Type B pancreatic cell (in vitro differentiated cells): ENCODE measurements at regions not wholly inside any gene's neighbourhood (a gene's known extent, or its start where the extent isn't known, plus 50 kb on each side); places are given as distances from the start of the nearest gene placed in this dataset.
"Not testable (repeated sequence)": the region's sequence is repeated elsewhere in the genome, so short reads cannot be mapped to it uniquely, and the experiment has no call there.

ENCODE experiments used
- DNase-seq: peaks from one replicate; pipeline ENCODE4 v3.0.0; 2021; ENCODE audit warnings: mixed read lengths; ENCODE audit not compliant: unreplicated experiment; ENCODE audit errors: extremely low spot score
- H3K27ac Mint-ChIP-seq: 2 replicates; pipeline ENCODE4 v1.8.0; 2021; ENCODE audit warnings: mild to moderate bottlenecking, mixed read lengths
- H3K27me3 Mint-ChIP-seq: 2 replicates; pipeline ENCODE4 v1.8.0; 2021; ENCODE audit warnings: mixed read lengths
- H3K36me3 Mint-ChIP-seq: 2 replicates; pipeline ENCODE4 v1.8.0; 2021; ENCODE audit warnings: mixed read lengths
- H3K4me1 Mint-ChIP-seq: one replicate; pipeline ENCODE4 v1.8.0; 2021; ENCODE audit warnings: mixed read lengths; ENCODE audit not compliant: unreplicated experiment
- H3K4me3 Mint-ChIP-seq: 2 replicates; pipeline ENCODE4 v1.8.0; 2021; ENCODE audit warnings: mild to moderate bottlenecking, mixed read lengths
- H3K9me3 Mint-ChIP-seq: 2 replicates; pipeline ENCODE4 v1.8.0; 2021; ENCODE audit warnings: mixed read lengths
- TF ChIP-seq, protein P1 (sequence below): fragments of 200-600 bp; sonication (generic); conservative IDR thresholded peaks from 2 replicates; pipeline ENCODE4 v1.5.0; 2021; ENCODE audit warnings: antibody characterized with exemption, mild to moderate bottlenecking

- H3K4me3 Mint-ChIP-seq, result peak overlapping the region; percentile 73
- peaks cover 89% of the 10 kb centered on the region for H3K27me3 Mint-ChIP-seq
- DNase-seq, result no peak
- no peaks in the 10 kb centered on the region for H3K9me3 Mint-ChIP-seq
- H3K36me3 Mint-ChIP-seq, result no peaks in the 10 kb centered on the region
- no peak overlapping the region for H3K27ac Mint-ChIP-seq
- H3K4me1 Mint-ChIP-seq, result peaks cover 15% of the 10 kb centered on the region
- TF ChIP-seq, protein P1, sequence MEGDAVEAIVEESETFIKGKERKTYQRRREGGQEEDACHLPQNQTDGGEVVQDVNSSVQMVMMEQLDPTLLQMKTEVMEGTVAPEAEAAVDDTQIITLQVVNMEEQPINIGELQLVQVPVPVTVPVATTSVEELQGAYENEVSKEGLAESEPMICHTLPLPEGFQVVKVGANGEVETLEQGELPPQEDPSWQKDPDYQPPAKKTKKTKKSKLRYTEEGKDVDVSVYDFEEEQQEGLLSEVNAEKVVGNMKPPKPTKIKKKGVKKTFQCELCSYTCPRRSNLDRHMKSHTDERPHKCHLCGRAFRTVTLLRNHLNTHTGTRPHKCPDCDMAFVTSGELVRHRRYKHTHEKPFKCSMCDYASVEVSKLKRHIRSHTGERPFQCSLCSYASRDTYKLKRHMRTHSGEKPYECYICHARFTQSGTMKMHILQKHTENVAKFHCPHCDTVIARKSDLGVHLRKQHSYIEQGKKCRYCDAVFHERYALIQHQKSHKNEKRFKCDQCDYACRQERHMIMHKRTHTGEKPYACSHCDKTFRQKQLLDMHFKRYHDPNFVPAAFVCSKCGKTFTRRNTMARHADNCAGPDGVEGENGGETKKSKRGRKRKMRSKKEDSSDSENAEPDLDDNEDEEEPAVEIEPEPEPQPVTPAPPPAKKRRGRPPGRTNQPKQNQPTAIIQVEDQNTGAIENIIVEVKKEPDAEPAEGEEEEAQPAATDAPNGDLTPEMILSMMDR, result no peak
Observed at GRCh38 chr20:25864326-25864962, 167.8 kb upstream of the ZNF337 start.

DNA sequence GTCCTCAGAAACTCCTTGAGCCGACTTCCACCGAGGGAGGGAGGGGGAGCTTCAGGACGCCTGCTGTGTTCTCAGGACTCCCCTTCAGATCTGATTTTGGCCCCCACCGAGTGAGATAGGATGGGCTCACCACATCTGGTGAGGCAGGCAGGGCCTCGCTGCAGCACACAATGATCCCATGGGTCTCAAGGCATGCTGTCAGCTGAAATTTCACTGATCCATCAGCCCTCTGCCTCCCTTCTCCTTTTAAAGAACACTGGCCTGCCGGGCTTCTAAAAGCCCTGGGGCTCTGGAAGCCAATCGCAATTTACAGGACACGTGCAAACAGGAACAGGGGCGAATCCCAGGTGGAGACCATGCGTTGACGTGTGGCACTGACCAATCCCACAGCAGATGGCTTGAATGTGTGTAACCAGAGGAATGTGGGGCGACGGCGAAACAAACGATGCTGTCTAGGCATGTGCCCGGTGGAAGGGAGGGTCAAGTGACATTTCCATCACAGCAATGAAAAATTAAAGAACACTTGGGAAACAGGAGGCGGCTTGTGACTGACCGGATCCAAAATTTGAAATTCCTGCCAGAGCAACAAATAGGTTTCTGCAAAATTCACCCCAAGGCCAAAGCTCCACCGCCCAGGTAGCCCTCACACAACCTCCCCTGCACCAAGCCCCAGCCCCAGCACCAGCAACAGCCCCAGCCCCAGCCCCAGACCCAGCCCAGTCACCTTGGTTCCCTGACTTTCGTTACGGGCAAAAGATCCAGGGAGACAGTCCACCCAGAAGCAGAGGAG is 167.1 kb upstream of the ZNF337 start:
- no peaks in the 10 kb centered on the region for H3K36me3 Mint-ChIP-seq
- peak overlapping the region; percentile 88 for H3K4me3 Mint-ChIP-seq
- H3K9me3 Mint-ChIP-seq, result no peaks in the 10 kb centered on the region
- H3K4me1 Mint-ChIP-seq, result peaks cover 15% of the 10 kb centered on the region
- TF ChIP-seq, protein P1, result no peak
- peak overlapping the region; percentile 62 for H3K27ac Mint-ChIP-seq
- DNase-seq, result no peak
- H3K27me3 Mint-ChIP-seq, result peaks cover 89% of the 10 kb centered on the region

DNA sequence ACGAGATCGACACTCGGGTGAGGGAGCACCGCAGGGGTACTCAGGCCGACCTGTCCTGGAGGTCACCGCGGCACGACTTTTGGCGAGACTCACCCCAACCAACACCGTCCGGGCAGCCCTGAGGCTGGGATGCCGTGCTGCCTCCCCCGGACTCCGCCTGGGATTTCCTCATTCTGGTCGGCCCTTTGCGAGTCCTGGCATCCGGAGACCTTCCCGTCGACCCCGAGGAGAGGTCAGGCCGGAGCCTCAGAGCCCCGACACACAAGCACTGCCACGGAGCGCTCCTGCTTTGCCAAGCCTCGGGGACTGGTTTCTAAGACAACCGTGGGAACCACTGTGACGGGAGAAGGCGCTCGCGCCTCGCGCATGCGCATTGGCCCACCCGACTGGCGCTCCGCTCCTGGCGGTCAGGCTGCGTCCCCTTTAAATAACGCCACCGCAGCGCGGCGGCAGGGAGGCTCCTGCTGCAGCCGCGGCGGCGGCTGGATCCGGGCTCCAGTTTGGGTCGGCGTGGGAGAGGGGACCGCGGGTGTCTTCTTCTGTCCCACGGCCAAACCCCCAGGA is 166.4 kb upstream of the ZNF337 start:
- H3K36me3 Mint-ChIP-seq, H3K9me3 Mint-ChIP-seq: not testable (repeated sequence)
- Mint-ChIP-seq H3K4me1 (peaks cover 15% of the 10 kb centered on the region), H3K4me3 (peak overlapping the region; percentile 88), H3K27me3 (peaks cover 89% of the 10 kb centered on the region), H3K27ac (peak overlapping the region; percentile 62)
- TF ChIP-seq, protein P1, result peak; percentile 33
- DNase-seq, result peak; percentile 95

DNA sequence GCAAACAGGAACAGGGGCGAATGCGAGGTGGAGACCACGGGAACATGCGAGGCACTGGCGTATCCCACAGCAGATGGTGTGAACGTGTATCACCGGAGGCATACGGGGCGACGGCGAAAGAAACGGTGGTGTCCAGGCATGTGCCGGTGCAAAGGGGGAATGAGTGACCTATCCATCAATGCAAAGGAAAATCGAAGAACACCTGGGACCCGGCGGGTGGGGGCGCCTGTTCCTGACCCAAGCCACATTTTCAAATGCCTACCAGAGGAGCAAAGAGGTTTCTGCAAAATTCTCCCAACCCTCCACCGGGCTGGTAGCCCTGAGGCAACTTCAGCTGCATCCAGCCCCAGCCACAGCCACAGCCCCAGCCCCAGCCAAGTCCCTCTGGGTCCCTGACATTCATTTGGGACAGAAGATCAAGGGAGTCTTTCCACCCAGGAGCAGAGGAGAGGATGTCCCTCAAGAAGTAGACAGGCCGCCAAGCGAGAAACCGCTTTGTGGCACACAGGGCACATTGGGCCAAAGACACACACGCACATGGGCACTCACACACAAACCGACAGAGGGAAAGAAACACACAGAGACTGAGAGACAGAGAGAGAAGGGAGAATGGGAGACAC is 164.0 kb upstream of the ZNF337 start:
- peak overlapping the region; percentile 88 for H3K4me3 Mint-ChIP-seq
- peaks cover 15% of the 10 kb centered on the region for H3K4me1 Mint-ChIP-seq
- TF ChIP-seq, protein P1, result no peak
- H3K27ac Mint-ChIP-seq, result no peak overlapping the region
- H3K27me3 Mint-ChIP-seq, result peaks cover 82% of the 10 kb centered on the region
- no peaks in the 10 kb centered on the region for H3K9me3 Mint-ChIP-seq
- DNase-seq, result no peak
- H3K36me3 Mint-ChIP-seq, result no peaks in the 10 kb centered on the region

- DNase-seq, result no peak
- Mint-ChIP-seq H3K27me3 (peaks cover 75% of the 10 kb centered on the region), H3K4me3 (peak overlapping the region; percentile 88), H3K27ac (no peak overlapping the region), H3K36me3 (no peaks in the 10 kb centered on the region), H3K9me3 (no peaks in the 10 kb centered on the region), H3K4me1 (peaks cover 15% of the 10 kb centered on the region)
- TF ChIP-seq, protein P1, result no peak
Observed at GRCh38 chr20:25859649-25860530, 163.2 kb upstream of the ZNF337 start.
